GM21447 (cell line): ENCODE measurements at regions not wholly inside any gene's neighbourhood (a gene's known extent, or its start where the extent isn't known, plus 50 kb on each side); places are given as distances from the start of the nearest gene placed in this dataset.

Experiments used
- ATAC-seq: cut with Tn5 transposase; IDR thresholded peaks from one replicate; pipeline ENCODE4 v1.9.1; 2021; ENCODE audit not compliant: unreplicated experiment

DNA sequence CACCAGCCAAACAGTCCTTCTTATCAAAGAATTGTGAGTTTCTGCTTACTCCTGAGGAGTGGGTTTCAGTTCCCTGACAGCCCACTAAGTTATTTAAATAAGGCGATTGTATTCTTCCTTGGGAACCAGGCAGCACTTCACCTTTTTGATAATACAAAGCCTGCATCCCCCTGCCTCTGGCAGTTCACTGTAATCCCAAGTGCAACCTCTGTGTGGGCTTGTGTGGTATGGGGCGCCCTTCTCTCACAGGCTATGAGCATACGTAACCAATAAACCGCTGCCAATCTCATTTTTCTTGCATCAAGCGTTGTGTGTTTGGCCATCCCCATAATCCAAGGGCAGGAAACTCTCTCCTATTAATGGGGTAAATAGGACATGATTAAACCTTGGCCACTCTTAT lies 1025.6 kb downstream of the NSUN3 start:
- ATAC-seq = no peak

DNA sequence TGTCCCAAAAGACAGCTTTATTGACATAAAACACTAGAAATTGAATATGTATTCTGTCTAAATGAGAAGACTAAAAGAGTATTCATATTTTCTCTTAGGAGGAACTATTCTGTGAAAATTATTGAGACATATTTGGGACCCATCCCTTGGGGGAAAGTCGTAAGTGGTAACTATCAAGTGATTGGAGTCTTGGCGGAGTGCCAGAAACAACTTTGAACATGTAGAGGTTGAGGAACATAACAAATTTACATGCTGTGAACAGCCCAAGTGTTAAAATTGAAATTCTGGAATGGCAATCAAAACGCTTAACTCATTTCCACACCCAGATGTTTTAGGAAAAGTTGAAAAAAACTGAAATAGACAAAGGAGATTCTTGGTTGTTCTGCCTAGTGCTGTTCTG lies 1034.6 kb downstream of the NSUN3 start:
- no peak for ATAC-seq

DNA sequence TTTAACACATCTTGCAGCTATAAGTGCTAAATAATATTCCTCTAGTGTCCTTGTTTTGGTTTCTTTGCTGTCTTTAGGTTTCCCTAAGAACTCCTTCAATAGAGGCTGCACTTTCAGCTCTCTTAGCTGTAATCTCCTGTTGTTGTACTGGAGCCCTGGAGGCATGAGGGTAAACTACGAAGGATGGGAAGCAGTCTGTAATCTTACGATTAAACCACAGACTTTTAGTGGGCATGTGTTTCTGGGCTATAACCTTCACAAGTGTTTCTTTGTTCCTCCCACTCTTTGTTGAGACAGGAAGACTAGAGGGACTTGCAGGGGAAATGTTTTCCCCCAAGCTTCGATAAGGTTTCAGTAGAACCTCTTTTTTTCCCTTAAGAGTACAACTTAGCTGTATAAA lies 1058.1 kb downstream of the NSUN3 start:
- ATAC-seq = no peak

DNA sequence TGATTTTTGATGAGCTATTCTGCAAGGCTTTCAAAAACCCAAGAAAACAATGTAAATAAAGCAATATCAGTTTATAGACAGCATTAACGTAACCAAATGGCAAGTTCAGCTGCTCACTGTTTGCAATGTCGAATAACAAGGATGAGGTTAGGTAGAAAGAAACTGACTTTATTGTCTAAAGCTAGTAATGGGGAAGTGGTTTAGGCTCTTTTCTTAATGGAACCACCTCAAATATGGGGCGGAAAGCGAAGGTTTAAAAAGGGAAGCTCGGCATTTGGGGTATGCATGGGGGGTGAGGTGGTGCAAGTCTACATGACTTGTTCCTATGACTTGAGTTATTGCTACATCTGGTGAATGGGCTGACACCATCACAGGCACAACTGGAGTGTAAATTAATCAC lies 1060.2 kb downstream of the NSUN3 start:
- no peak for ATAC-seq

DNA sequence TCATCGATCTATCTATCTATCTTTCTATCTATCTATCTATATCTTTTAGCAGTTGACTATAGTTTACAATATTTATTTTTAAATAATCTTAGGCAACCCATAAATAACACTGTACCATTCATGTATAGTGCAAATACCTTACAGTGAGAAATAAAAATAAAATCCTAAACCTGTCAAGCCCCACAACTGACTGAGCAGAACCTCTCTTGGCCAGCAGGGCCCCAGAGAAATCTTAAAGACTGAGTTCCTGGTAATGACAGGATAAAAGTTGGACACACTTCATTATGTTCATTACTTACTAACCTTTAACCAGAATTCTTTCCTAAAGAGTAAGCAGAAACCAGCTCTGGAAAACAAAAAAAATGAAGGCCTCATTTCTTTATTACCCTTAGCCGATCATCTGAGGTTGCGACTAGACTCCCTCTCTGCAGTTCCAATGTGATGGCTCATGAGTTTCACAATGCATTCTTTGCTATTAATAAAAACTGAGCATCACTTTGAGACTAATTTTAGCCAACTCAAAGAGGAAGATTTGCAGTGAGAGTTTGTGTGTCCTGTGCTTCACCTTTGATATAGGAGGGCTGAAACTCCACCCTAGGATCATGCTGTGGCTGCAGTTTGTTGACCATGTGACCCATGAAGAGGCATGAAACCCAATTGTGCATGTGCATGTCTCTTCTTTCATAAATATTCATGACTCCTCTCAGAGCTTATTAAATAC lies 1072.0 kb downstream of the NSUN3 start:
- ATAC-seq = no peak

DNA sequence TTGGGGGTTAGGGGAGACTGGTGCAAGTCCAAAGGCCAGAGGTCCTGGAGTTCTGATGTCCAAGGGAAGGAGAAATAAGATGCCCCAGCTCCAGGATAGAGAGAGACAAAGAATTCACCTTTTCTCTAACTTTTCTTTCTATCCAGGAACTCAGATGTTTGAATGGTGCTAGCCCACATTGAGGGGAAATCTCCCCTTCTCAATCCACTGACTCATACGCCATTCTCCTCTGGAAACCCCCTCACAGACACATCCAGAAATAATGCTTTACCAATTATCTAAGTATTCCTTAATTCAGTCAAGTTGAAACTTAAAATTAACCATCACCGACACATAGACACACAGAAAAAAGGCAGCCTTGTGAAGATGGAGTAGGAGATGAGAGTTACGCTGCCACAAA lies 1085.2 kb downstream of the NSUN3 start:
- no peak for ATAC-seq

DNA sequence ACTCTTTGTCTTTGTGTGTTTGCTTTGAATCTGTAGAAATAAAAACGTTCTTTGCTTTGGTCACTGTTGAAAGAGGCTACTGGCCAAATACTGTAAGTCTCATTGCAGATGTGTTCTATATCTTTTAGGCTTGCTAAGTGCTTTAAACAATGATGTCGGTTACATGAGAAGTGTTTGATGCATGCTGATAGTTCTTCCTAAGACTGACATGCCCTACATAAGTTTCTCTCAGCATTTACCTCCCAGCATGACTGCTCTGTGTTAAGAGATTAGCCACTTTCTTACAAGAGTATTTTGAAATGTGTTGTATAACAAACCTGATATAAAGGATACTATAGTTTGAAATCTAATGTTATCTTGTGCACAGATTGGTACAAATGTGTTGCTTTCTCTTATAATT lies 1088.7 kb downstream of the NSUN3 start:
- ATAC-seq = no peak

DNA sequence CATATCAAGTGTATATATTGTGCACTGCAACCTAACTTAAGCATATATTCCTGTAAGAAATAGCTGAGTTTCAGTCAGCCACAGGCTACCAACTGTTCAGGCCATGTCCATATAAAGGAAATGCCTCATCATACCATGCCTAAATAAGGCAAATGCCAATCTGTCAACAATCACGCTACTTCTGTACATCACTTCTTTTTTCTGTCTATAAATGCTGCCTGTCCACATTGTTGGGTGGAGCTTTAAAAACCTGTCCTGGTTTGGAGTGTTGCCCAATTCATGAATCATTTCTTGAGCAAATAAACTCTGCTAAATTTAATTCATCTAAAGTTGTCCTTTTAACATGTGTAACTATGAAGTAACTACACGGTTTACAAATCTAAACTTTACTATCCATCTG lies 1091.9 kb downstream of the NSUN3 start:
- ATAC-seq = no peak

DNA sequence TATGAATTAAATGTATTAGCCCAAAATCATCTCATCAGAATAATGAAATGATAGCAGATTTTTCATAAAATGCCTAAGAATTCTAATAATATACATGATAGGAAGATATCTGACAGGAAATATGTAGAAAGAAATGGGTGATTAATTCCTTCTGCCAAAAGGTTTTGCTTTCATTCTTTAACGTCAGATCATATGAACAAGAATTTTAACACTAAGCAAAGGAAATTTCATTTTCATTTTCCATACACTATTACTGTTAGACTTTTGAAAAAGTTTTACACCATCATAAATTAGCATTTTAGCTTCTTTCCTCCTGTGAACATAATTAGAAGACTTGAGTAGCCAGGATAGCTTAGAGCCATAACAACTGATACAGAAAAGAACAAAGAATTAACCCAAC lies 1099.9 kb downstream of the NSUN3 start:
- ATAC-seq = no peak

DNA sequence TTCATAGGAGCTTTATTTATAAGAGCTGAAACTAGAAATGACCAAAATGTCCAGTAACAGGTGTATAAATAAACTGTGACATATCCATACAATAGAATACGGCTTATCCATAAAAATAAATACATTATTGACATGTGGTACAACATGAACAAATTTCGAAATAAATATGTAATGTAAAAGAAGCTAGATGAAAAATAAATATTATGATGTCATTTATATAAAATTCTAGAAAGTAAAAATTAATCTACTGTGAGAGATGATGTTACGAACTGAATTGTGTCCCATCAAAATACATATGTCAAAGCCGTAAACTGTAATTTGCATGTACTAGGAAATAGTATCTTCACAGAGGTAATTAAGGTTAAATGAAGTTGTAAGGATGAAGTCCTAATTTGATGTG lies 1104.9 kb downstream of the NSUN3 start:
- no peak for ATAC-seq

DNA sequence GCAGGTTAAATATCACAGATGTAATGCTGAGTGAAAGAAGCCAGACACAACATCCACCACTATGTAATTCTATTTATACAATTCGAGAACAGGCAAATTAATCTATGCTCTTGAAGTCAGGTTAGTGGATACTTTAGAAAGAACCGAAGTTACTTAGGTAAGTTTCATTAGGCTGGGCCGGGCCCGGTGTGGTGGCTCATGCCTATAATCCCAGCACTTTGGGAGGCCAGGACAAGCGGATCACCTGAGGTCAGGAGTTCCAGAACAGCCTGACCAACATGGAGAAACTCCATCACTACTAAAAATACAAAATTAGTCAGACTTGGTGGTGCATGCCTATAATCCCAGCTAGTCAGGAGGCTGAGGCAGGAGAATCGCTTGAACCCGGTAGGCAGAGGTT lies 1105.7 kb downstream of the NSUN3 start:
- no peak for ATAC-seq

DNA sequence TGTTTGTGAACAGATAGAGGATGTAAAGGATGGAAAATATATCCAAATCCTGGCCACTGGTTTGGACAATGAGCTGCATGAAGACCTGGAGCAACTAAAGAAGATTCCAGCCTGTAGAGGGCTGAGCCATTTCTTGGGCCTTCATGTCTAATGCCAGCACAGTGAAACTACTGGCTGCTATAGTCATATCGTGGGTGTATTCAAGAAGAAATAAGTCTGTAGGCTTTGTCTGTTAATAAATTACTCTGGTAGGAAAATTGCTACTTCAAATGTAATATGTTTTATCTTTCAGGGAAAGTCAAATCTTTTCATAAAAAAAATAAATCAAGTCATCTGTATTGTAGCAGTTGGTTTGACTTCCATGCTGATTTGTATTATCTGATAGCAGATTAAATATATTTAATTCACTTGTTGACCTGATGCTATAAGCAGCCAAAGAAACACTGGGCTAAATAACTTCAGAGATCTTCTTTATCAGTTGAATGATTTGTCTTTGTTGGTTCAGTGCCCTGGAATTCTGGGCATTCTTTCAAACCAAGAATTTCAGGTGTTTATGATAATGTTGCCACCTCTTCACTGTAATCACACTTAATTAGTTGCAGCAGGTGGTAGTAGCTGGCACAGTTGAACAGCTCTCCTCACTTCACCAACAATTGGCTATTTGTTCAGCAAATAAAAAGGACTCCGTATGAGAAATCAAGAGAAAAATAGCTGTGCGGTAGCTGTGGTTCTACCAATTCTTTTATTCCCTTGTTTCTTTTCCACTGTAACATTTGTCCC lies 1109.5 kb downstream of the NSUN3 start:
- no peak for ATAC-seq

DNA sequence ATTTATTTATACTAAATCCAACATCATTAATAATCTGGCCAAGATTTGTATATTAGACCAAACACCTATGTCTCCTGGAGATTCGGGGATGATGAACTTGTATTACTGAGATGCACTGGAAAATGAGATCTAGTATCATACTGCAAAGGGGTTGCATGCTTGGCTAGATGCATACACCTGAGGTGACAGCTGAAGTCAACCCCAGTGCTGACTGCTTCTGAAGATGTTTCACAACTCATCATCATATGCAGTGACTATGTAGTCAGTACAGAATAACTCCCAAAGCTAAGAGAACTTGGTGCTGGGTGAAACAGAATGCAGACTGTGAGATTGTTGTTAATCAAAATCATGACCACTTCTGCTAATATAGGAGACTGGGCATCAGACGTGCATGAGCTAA lies 1114.2 kb downstream of the NSUN3 start:
- no peak for ATAC-seq

DNA sequence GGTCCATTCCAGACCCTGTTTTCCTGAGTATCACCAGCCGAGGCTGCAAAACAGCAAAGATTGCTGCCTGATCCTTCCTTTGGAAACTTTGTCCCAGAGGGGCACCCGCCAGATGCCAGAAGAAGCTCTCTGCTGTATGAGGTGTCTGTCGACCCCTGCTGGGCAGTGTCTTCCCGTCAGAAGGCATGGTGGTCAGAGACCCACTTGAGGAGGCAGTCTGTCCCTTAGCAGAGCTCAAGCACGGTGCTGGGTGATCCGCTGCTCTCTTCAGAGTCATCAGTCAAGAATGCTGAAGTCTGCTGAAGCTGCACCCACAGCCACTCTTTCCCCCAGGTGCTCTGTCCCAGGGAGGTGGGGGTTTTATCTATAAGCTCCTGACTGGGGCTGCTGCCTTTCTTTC lies 1121.2 kb downstream of the NSUN3 start:
- no peak for ATAC-seq

DNA sequence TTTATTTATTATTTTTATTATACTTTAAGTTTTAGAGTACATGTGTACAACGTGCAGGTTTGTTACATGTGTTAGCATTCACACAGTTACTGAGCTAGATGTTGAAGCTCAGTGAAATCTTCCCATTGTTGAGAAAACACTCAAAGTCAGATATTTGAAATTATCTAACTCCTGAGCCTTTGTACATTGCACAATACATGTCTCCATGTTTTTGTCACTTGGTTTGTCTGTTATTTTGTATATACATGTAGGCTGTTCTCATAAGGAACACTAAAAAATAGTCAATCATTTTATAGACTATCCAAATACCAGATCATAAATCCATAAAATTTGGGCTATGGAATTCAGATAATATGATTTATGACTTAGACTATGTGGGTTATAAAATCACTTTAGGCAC lies 1126.5 kb downstream of the NSUN3 start:
- no peak for ATAC-seq

DNA sequence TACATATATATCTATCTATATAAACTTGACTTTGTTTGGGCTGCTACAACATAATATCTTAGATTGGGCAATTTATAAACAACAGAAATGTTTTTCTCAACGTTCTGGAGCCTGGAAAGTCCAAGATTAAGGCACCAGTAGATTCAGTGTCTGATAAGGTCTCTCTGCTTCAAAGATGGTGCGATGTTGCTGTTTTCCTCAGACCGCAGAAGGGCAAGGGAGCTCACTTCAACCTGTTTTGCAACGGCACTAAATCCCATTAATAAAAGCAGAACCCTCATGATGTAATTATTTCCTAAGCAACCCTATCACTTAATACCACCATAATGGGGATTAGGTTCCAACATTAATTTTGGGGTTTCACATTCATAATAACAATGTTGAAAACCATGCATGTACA lies 1134.8 kb downstream of the NSUN3 start:
- no peak for ATAC-seq

DNA sequence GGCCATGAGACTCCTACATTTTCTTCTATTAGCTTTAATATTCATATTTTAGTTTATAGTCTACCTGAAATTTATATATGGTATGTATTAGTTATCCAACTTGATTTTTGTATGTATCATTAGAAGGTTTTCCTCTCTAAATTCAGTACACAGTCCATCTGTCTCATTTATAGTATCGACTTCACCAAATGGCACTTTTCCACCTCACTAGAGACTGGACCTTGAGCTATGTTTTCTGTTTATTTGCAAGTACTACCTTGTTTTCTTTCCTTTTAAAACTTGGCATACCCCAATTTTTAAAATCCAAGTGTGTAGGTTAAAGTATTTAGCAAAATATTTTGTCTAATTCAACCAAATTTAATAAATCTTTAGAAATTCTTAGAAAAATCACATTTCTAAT lies 1137.5 kb downstream of the NSUN3 start:
- ATAC-seq = no peak

DNA sequence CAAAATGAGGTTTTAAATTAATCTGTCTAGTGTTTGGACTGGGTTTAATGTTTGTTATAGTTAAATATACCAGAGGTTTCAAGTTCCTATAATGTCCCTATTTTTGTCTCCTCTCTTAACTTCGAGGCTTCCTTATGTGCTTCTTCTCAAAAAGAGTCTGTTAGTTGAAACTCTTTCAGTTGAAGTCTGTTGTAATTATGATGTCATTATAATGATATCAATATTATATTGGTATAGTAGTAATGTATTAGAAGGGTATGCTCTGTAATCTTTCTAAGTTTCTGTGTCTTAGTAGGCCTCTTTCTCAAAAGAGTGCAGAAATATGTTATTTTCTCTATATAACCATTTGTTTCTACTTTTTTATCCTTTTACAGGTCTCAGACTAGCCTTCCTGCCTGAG lies 1148.0 kb downstream of the NSUN3 start:
- ATAC-seq = no peak

DNA sequence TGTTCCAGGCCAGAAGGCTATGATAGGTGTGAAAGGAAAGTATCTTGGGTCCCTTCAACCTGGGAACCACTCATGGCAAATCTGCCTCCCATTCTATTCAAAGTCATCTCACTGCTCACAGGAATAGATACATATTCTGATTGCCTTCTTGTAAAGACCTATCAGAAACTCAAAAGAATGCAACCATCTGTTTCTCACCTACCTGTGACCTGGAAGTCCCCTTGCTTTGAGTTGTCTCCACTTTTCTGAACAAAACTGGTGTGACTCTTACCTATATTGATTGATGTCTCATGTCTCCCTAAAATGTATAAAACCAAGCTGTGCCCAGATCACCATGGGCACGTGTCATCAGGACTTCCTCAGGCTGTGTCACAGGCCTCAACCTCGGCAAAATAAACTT lies 1149.3 kb downstream of the NSUN3 start:
- no peak for ATAC-seq

DNA sequence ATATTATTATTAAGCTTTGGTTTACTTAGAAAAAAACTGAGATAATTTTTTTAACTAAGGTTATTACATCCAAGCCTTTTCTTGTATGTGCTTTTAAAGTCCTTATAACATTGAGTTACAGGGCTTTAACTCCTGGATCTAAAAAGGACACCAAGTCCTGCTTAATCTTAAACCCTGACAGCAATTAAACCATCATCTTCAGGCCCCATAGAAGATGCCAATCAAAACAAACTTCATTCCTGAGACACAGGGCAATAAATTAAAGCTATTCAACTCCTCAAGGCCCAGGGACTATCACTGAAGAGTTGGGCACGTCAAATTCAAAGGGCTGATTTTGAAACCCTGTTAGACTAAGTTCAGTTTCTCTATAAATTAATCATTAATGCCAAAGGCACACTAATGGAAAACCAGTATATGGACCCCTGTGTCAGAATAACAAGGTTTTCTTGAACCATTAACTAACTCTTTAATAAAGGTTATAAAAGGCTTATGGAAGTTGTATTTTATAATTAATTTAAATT lies 1152.6 kb downstream of the NSUN3 start:
- ATAC-seq = no peak

DNA sequence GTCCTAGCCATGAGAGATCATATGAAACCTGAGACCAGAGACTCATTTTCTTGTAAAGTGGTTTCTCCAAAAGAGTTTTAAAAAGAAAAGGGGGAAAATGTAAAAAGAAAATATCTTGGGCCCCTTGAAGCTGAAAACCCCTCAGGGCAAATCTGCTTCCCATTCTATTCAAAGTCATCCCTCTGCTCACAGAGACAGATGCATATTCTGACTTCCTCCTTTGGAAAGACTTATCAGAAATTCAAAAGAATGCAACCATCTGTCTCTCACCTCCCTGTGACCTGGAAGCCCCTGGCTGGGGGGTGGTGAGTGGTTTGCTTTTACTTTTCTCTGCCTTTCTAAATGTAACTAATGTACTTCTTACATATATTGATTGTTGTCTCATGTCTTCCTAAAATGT lies 1154.8 kb downstream of the NSUN3 start:
- ATAC-seq = no peak

DNA sequence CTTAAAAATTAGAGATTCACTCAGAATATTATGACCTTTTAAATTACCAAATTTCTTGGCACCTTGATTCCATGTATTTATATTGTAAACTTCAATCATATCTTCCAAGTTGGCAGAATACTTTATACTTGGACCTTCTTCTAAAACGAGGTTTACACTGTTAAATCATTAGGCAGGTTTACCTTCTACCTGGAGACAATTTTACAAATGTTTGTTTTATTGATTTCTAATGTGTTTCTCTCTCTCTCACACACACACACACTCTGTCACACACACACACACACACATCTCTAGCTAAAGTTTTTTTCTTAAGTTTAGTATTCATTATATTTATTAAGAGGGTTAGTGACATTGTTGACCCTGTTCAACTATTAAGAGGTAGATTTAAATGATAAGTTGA lies 1155.6 kb downstream of the NSUN3 start:
- no peak for ATAC-seq

DNA sequence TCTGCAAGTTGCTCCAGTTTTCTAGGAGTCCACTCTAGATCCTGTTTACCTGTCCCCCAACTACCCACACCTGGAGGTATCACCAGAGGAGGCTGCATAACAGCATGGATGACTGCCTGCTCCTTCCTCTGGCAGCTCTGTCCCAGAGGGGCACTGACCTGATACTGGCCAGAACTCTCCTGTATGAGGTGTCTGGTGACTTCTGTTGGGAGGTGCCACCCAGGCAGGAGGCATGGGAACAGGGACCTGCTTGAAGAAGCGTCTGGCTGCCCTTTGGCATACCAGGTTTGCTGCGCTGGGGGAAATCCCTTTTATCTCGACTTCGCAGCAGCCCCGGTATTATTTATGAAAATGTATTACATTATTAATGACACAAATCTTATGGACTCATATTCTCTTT lies 1163.6 kb downstream of the NSUN3 start:
- no peak for ATAC-seq
